ENCODE measurements at regions not wholly inside any gene's neighbourhood (a gene's known extent, or its start where the extent isn't known, plus 50 kb on each side); places are given as distances from the start of the nearest gene placed in this dataset.

DNA sequence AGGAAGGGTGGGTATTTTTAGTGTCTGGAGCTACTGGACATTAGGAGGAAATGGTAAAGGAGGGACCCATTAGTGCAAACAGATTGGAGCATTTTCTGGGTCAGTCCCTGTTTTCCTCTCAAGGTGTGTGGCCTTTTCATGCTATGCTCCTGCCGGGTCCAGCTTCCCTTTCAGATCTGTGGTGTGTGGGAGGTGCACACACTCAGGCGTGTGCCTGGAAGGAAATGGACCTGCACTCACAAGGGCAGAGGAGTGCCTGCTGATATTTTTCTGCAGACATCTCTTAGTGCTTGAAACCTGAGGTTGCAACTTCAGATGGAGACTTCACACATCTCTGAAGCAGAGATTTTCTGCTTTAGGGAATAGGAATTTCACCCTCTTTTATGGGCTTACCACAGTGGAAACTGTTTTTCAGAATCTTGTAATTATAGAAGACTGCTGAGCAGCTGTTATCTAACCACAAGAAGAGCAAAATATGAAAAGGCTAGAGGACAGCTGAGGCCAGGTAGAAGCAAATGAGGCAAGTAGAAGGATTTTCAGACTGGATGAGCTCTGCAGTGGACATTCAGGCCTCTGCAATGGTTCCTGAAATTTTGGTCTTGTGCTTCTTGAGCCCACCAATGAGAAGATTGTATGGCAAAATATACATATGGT is 764.3 kb downstream of the QKI start:
- Histone ChIP-seq H4K20me1 (ENCODE audit: insufficient read depth) (no peaks in the 10 kb centered on the region), H3K4me3 (ENCODE audit: low read length) (no peak overlapping the region), H3K9me2 (ENCODE audit: insufficient read depth, low read length) (no peaks in the 10 kb centered on the region), H2AFZ (ENCODE audit: low read depth, low read length) (no peak overlapping the region), H3K27ac (ENCODE audit: low read length) (no peak overlapping the region), H3K9me3 (ENCODE audit: low read length) (no peaks in the 10 kb centered on the region), H3K27me3 (ENCODE audit: insufficient read depth, low read depth, low read length) (no peaks in the 10 kb centered on the region), H3K4me2 (ENCODE audit: low read length) (no peak overlapping the region), H3K79me2 (replicated peaks; ENCODE audit: insufficient read depth, low read length) (no peaks in the 10 kb centered on the region), H3K36me3 (ENCODE audit: insufficient read depth, low read length) (no peaks in the 10 kb centered on the region), H3K9ac (ENCODE audit: low read length) (no peak overlapping the region), H3F3A (ENCODE audit: insufficient read depth, low read length, poor library complexity, severe bottlenecking) (no peaks in the 10 kb centered on the region)
- no peak for TF ChIP-seq RAD21 (conservative IDR thresholded peaks at IDR 0.05)
- no peak for TF ChIP-seq EZH2 (IDR thresholded peaks at IDR 0.05; ENCODE audit: borderline replicate concordance, insufficient read depth, low read length, poor library complexity, severe bottlenecking)
- no peak for TF ChIP-seq REST (IDR thresholded peaks at IDR 0.05; ENCODE audit: borderline replicate concordance)
- no peak for TF ChIP-seq EP300 (conservative IDR thresholded peaks at IDR 0.05; ENCODE audit: poor library complexity, severe bottlenecking)
- no peak for TF ChIP-seq POLR2AphosphoS5 (IDR thresholded peaks at IDR 0.05)
- TF ChIP-seq TAF1 (IDR thresholded peaks at IDR 0.05; ENCODE audit: low read depth) = no peak
- TF ChIP-seq, protein P1, sequence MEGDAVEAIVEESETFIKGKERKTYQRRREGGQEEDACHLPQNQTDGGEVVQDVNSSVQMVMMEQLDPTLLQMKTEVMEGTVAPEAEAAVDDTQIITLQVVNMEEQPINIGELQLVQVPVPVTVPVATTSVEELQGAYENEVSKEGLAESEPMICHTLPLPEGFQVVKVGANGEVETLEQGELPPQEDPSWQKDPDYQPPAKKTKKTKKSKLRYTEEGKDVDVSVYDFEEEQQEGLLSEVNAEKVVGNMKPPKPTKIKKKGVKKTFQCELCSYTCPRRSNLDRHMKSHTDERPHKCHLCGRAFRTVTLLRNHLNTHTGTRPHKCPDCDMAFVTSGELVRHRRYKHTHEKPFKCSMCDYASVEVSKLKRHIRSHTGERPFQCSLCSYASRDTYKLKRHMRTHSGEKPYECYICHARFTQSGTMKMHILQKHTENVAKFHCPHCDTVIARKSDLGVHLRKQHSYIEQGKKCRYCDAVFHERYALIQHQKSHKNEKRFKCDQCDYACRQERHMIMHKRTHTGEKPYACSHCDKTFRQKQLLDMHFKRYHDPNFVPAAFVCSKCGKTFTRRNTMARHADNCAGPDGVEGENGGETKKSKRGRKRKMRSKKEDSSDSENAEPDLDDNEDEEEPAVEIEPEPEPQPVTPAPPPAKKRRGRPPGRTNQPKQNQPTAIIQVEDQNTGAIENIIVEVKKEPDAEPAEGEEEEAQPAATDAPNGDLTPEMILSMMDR (IDR thresholded peaks at IDR 0.05; ENCODE audit: poor library complexity, severe bottlenecking) = no peak
- no peak for TF ChIP-seq MXI1 (conservative IDR thresholded peaks at IDR 0.05; ENCODE audit: poor library complexity, severe bottlenecking)
- TF ChIP-seq SMC3 (conservative IDR thresholded peaks at IDR 0.05; ENCODE audit: poor library complexity) = no peak

DNA sequence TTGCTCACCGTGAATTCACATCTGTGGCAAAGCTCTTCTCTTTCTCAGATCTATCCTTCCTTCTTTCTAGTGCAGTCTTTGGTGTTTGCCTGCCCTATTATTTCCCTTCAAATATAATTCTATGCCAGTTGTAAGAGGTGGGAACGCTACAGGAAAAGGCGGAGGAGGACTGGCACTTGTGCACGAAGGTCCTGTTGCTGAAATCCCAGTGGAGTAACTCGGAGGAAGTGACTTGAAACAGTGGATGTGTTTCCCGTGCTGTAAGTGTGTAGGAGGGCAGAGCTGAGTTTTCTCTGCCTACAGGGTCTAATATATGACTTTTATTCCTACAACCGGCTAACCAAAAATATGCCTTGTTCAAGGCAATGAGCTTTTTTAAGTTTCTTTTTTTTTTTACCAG is 754.8 kb downstream of the QKI start:
- H3K9ac ChIP-seq (ENCODE audit: low read length) = no peak overlapping the region
- no peaks in the 10 kb centered on the region for H3K9me2 ChIP-seq (ENCODE audit: insufficient read depth, low read length)
- H3K79me2 ChIP-seq (replicated peaks; ENCODE audit: insufficient read depth, low read length) = no peaks in the 10 kb centered on the region
- no peak overlapping the region for H3K4me2 ChIP-seq (ENCODE audit: low read length)
- H3K4me3 ChIP-seq (ENCODE audit: low read length) = no peak overlapping the region
- no peaks in the 10 kb centered on the region for H3K9me3 ChIP-seq (ENCODE audit: low read length)
- H3K27me3 ChIP-seq (ENCODE audit: insufficient read depth, low read depth, low read length) = no peaks in the 10 kb centered on the region
- H2AFZ ChIP-seq (ENCODE audit: low read depth, low read length) = no peak overlapping the region
- no peaks in the 10 kb centered on the region for H3K36me3 ChIP-seq (ENCODE audit: insufficient read depth, low read length)
- TF ChIP-seq RAD21 (conservative IDR thresholded peaks at IDR 0.05) = no peak
- no peak overlapping the region for H3K27ac ChIP-seq (ENCODE audit: low read length)
- no peaks in the 10 kb centered on the region for H4K20me1 ChIP-seq (ENCODE audit: insufficient read depth)
- no peaks in the 10 kb centered on the region for H3F3A ChIP-seq (ENCODE audit: insufficient read depth, low read length, poor library complexity, severe bottlenecking)

Data from neural cell (in vitro differentiated cells).